NCI-H2196 treated with DMSO at 0.1 percent for 48 hours (cell line): ENCODE measurements at regions not wholly inside any gene's neighbourhood (a gene's known extent, or its start where the extent isn't known, plus 50 kb on each side); places are given as distances from the start of the nearest gene placed in this dataset.
"Not testable (repeated sequence)": the region's sequence is repeated elsewhere in the genome, so short reads cannot be mapped to it uniquely, and the experiment has no call there.

Experiments
- DNase-seq: peaks from one replicate; lab custom pipeline; 2025; ENCODE audit not compliant: unreplicated experiment; lab: John Stamatoyannopoulos, UW

DNA sequence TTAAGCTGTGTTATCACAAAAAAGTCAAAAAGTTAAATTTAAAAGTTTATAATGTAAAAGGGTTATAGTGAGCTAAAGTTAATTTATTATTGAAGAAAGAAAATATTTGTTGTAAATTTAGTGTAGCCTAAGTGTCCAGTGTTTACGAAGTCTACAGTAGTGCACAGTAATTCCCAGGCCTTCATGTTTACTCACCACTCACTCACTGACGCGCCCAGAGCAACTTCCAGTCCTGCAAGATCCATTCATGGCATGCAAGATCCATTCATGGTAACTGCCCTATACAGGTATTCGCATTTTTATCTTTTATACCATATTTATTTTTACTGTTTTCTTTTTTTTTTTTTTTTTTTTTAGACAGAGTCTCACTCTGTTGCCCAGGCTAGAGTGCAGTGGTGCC, 69.5 kb downstream of the TPRA1 start:
- no peak for DNase-seq

DNA sequence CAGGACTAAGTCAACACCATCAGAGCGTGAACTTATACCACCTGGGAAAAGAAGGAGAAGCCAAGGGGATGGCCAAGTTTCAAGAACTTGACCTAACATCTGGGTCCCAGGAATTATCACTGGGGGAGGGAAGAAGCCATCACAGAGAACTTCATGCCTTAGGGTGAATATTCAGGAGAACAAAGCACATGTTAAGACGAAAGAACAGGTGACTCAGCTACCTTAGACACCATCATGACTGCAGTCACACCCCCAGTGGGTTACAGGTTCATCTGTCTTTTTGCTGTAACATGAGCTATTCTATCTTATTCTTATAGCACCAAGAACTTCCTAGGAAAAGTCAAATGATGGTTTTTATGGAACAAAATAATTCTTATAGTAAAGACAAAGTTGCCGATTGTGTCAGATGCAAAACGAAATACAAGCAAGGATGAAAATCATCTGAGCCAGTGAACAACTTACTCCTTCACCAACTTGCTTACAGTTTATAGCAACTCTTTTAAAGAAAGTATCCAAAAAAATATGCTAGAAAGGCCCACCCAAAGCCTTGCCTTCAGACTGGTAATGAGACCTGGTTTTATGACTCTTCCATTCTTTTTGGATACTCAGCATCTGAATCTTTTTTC, 72.0 kb downstream of the TPRA1 start:
- no peak for DNase-seq

DNA sequence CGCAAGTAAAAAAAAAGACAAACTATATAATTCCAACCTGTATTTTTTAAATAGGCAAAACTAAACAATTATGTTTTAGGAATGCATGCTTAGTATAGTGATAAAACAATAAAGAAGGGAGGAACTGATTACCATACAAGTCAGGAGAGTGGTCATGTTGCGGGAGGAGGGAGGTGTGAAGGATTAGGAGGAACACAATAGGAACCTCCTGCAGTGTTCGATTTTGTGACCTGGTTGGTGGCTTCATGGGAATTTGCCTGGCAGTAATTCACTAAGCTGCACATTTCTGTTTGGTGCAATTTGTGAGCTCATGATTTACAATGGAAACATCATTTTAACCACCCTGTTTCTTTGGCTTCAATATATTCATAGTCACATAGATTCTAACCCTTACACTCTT, 78.3 kb downstream of the TPRA1 start:
- DNase-seq: no peak

DNA sequence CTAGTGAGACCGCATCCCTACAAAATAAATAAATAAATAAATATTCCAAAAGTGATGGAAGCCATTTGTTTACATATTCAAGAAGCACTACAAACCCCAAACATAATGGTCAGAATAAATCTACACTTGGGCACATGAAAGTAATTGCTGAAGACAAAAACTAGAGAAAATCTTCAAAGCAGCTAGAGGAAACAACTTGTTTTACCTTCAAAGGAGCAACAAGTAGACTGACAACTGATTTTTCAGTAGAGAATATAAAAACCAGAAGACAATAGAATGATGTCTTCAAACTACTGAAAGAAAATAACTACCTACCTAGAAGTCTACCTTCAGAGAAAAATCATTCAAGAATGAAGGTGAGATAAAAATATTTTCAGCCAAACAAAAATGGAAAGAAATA, 89.4 kb downstream of the TPRA1 start:
- no peak for DNase-seq

DNA sequence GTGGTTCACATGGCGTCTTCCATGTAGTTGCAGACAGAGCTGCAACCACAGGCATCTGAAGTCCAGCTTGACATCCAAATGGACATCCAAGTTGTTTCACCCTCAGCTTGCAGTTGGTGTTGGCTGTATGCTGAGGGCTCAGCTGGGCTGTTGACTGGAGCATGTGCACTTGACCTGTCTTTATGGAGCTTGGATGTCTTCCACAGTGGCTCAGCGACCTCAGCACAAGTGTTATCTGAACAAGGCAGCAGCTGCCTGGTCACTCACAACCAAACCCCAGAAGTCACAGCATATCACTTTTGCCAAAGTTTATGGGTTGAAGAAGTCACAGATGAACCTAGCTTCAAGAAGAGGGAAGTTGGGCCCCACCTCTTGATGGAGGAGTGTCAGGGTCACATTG, 92.9 kb downstream of the TPRA1 start:
- DNase-seq: no peak

DNA sequence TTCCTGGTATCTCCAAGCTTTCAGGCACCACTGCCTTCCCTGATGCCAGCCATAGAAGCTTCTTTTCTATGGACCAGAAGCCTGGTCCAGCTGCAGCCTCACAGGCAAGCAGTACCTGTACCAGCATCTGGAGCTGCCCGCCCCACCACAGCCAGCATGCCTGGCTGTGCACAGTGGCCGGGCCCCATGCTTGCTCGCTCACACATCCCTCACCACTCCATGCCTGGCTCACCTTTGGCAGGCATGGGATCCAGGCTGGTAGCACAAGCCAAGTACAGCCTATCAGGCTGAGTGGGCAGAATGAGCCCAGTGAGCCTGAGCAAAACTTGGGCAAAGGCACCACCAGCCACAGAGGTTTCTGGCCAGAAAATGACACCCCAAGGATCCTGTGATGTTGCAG, 93.4 kb downstream of the TPRA1 start:
- DNase-seq: no peak

DNA sequence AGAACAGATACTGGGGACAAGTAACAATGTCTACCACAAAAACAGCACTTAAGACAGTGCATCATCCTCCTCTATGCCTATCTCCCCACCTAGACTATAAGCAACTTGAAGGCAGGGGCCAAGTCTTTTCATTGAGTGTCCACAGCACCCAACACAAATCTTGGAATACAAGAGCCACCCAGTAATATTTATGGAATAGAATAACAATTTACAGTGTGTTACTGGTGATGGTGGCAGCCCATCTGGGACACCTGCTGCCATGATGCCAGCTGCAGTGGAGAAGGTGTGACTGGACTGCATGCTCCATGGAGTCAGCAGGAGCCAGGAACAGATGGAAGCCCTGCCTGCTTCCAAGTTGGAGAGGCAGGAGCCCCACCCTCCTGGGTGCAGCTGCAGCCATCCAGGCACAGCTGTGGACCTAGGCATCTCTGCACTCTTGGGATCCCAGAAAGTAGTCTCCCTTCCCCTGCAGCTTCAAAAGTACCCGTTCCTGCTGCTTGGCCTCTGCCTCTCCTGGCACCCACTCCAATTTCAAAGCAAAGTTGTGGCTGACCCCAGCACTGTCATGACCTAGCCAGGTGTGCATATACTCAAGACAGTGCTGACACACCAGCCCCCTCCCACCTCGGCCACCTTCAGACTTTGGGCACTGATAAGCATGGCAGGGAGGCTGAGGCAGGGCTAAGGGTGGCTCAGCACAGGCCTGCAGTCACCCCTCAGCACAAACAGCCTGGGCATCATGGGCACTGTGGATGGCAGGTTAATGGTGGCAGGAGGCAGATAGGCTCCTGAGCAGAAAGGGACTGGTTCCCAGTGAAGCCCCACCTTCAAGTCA, 94.5 kb downstream of the TPRA1 start:
- no peak for DNase-seq

DNA sequence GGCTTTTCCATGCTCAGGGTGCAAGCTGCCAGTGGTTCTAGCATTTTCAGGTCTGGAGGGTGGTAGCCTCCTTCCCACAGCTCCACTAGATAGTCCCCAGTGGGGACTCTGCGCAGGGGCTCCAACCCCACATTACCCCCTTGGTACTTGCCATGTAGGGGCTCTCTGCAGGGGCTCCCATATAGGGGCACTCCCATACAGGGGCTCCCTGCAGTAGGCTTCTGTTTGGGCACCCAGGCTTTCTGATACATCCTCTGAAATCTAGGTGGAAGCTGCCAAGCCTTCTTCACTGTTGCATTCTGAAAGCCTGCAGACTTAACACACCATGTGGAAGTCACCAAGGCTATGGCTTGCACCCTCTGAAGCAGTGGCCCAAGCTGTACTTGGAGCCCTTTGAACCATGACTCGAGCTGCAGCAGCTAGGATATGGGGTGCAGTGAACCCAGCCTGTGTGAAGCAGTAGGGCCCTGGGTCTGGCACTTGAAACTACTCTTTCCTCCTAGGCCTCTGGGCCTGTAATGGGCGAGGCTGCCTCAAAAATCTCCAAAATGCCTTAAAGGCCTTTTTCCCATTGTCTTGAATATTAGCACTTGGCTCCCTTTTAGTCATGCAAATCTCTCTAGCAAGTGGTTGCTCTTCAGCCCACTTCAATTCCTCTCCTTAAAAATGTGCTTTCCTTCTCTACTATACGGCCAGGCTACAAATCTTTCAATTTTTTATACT, 96.4 kb downstream of the TPRA1 start:
- no peak for DNase-seq

DNA sequence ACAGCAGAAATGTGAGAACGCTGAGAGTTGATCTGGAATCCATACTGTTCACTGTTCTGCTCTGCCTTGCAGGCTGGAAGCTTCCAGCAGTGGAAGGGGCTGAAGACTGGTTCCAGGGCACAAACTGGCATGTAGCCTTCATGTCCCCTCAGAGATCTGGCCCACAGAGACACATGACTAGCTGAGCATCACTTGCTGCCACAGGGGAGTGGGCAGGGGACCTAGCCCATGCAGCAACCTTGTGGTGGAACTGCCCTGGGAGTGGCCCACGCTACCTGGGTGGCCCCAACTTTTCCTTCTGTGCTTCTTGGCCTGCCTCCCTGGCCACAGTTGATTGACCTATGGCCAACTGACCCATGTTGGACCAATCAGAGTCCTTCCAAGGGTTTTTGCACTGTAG, 98.1 kb downstream of the TPRA1 start:
- no peak for DNase-seq

DNA sequence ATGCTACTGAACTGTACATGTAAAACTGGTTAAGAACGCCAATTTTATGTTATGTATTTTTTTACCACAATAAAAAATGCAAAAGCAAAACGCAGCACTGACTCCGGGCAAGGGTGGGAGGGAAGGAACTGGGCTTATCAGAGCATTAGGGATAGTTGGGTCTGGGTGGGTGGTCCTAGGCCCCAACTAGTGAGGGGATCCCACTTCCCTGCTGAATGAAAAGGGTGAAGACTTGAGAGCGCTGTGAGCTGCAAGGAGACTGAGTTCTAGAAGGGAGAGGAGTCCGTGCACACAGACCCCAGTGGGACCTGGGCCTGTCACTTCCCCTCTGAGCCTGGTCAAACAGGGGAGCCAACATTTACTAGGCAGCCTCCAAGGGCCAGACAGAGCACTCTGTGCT, 98.6 kb downstream of the TPRA1 start:
- DNase-seq: no peak

DNA sequence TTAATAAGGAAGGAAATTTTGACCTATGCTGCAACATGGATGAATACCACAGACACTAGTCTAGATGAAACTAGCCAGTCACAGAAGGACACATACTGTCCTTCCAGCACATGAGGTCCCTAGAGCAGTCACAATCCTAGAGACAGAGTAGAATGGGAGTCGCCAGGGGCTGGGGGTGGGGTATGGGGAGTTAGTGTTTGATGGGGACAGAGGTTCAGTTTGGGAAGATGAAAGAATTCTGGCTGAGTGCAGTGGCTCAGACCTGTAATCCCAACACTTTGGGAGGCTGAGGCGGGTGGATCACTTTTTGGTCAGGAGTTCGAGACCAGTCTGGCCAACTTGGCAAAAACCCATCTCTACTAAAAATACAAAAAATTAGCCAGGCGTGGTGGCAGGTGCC, 99.2 kb downstream of the TPRA1 start:
- DNase-seq: no peak

DNA sequence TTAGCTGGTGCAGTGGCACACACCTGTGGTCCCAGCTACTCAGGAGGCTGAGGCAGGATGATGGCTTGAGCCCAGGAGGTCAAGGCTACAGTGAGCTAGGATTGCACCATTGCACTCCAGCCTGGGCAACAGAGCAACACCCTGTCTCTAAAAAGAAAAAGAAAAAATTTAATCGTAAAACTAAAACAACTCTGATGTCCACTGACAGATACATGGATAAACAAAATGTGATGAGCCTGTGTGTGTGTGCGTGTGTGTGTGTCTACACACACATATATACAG, 99.6 kb downstream of the TPRA1 start:
- not testable (repeated sequence) for DNase-seq

DNA sequence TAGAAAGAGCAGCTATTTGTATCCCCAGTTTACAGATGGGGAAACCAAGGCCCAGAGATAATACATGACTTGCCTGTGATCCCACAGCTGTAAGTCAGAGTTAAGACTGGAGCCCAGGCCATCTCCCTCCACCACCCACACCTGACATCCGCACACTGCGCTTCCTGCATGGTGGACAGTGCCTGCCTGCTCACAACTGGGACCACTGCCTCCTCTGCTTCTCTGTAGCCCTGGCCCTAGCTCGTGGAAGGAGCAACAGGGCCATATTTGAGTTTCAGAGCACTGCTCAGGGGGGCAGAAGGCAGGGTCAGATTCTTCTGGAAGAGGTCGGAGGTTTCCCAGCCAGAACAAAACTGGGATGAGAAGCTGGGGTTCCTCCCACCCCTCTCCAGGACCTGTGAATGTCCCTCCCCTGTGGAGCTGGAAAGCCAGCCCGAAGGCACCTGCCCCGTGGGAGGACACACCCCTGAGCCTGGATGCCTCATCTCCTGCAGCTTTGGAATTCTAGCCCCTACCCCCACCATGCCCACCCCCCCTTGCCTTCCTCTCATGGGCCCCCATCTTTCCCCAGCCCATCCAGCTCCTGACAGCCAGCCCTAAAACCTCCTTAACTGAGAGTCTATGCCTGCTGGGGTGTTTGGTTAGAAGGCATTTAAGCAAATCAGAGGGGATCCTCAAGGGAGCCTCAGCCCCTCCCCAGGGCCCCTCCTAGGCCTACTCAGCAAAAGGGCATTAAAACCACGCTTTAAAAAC, 100.1 kb downstream of the TPRA1 start:
- DNase-seq: no peak

DNA sequence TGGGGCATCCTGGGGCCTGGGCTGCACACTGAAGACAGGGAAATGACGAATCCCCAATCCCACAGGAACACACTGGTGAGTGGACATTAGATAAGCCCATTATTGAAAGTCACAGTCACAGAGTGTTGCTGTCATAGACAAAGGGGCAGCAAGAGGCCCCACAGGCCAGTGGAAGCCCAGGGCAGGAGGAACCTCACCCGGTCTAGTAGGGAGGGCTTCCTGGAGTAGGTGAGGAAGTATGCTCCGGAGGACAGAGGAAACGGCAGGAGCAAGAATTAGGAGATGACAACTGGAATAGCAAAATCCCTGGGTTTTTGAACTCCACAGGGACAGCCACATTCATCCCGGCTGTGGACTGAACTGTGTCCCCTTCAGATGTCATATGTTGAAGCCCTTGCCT, 101.2 kb downstream of the TPRA1 start:
- no peak for DNase-seq

DNA sequence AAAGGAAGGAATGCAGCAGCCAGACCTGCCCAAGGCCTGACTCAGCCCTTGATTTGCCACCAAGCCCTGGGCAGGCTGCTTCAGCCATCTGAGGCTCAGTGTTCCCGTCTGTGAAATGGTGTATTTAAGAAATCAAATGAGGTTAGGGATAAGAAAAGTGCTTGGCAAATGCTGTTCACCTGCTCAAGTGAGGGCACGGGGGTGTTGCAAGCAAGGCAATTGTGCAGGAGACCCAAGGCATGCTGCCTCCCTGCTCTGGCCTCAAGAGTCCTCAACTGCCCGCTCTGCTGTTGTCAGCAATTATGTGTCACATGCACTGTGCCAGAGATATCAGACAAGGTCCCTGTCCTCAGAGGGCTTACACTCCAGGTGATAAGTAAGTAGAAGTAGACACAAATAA, 101.8 kb downstream of the TPRA1 start:
- DNase-seq: no peak

DNA sequence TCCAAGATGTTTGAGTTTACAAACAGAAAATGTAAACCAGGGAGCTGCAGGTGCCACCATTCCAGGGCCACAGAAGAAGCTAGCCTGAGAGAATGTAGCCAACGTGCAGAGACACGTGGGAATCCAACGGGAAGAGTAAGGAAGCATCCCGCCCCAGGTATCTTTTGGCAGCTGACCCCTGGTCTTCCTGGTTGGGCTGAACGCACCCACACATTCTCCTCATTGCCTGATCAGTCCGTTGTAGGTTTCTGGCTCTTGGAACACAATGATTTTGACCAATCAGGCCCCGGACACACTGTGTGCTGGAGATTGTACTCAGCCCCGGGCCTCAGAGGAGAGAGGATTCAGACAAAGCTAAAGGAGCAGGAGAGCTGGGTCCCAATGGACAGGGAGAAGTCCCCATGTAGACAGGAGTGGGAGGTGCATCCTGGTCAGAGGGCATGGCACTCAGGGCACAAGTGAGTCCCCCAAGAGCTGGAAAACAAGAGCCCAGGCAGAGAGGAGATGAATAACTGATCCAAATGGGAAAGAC, 102.3 kb downstream of the TPRA1 start:
- DNase-seq: no peak

DNA sequence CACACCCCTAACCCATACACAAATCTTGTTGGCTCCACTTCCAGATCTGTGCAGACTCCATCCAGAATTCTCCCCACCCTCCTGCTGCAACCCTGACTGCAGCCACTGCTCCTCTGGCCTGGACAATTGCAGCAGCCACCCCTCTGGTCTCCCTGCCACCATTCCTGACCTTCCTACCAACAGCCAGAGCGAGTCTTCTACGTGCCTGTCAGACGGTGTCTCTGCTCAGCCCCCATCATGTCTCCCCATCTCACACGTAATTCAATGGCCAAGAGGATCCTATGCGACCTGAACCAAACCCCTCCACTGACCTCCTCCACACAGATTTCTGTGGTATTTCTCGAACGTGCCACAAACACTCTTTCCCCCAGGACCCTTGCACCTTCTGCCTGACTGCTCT, 103.3 kb downstream of the TPRA1 start:
- no peak for DNase-seq

DNA sequence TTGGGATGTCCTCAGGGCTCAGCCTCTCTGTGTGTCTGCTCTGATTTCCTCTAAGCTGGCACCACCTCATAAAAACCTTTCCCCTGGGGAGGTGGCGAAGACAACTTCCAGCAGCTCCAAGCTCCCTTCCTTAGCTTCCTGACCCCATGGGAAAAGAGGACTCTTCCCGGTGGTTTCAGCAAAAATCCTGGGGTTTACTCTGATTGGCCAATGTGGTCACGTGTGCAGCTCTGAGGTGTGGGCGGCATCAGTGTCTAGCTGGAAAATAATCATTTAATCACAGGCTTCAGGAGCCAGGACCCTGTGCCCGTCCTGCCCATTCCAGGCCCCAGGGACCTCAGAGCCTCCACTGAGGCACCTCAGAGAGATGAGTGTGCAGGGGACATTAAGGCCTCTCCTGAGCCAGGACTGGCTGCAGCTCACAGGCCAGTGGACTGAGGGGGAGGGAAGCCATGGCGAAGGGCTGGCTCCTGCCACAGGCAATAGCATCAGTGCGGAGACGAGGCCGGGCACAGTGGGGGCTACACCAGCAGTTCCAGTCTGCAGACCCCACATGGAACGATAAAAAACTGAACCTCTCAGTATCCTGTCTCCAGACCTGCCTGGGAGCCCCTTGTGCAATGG, 104.1 kb downstream of the TPRA1 start:
- no peak for DNase-seq

DNA sequence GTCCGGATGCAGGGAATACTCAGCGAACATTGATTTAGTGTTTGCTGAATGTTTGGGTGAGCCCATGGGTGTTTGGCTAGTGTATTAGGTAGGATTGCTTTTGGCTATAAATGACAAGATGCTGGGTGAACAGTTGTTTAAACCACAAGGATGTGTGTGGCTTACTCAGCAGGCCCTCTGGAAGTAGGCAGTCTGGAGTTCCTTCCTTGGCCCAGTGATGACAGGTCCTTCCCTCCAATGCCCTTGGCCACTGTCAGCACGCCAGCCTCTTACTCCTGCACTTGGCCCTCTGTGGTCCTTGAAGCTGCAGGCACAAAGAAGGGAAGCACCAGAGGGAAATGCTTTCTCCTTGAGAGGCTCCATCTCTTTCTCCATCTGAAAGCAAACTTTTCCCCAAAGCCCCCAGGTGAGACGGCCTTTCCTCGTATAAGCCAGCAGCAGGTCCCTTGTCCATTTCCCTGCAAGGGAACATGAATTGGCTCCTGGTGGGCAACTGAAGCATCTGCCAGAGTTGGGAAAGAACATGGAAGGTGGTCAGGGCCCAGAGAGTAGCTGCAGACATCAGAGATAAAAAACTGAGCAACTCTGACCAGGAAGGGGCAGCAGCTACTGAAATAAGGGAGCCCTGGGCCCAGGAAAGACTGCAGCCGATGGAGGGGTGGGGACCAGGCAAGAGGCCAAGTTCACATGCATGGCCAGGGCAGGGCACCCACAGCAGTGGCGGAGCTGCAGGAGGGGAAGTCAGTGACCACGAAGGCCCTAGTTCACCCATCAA, 105.0 kb downstream of the TPRA1 start:
- DNase-seq: no peak
